IMR-90 (cell line): ENCODE measurements at regions not wholly inside any gene's neighbourhood (a gene's known extent, or its start where the extent isn't known, plus 50 kb on each side); places are given as distances from the start of the nearest gene placed in this dataset.

Experiments
- ATAC-seq: fragments of 200-7000 bp; cut with Tn5 transposase; 2 replicates; pipeline ENCODE4 v1.9.1; 2020; ENCODE audit warnings: low read depth, mild to moderate bottlenecking, moderate library complexity
- BruUV-seq: library from RNA; stranded (reverse); fragments of 400-500 nt; replicated peaks from 2 replicates; lab custom pipeline; 2021; lab: Mats Ljungman, UMichigan
- CTCF ChIA-PET: fragments of 300-600 bp; formaldehyde crosslinking; extraction: SDS; loops from one replicate; lab custom pipeline; 2021; ENCODE audit warnings: antibody characterized with exemption; lab: Yijun Ruan, JAX
- POLR2A ChIA-PET: fragments of 300-600 bp; sonication (Branson Sonifier 250); formaldehyde crosslinking; loops from one replicate; lab custom pipeline; 2022; ENCODE audit warnings: antibody characterized with exemption; ENCODE audit not compliant: unreplicated experiment; lab: Charles Lee
- DNase-seq: peaks from one replicate; pipeline ENCODE4 v3.0.0; 2013
- H2AFZ ChIP-seq: replicated peaks from 2 replicates; pipeline ENCODE3; 2013; ENCODE audit warnings: low read length, mild to moderate bottlenecking; ENCODE audit not compliant: poor library complexity
- H2AK5ac ChIP-seq: 2 replicates; pipeline ENCODE4 v1.6.1; 2013; ENCODE audit warnings: low read depth, low read length, inconsistent platforms
- H2AK9ac ChIP-seq: replicated peaks from 2 replicates; pipeline ENCODE3; 2013; ENCODE audit warnings: mild to moderate bottlenecking, low read depth, low read length, moderate library complexity; ENCODE audit not compliant: poor library complexity
- H2BK120ac ChIP-seq: 2 replicates; pipeline ENCODE4 v1.6.1; 2013; ENCODE audit warnings: low read depth, low read length, inconsistent platforms
- H2BK15ac ChIP-seq: 3 replicates; pipeline ENCODE4 v1.6.1; 2013; ENCODE audit warnings: low read depth, low read length, inconsistent platforms
- H2BK20ac ChIP-seq: 2 replicates; pipeline ENCODE4 v1.6.1; 2013; ENCODE audit warnings: low read depth, mild to moderate bottlenecking, inconsistent platforms, low read length, moderate library complexity
- H2BK5ac ChIP-seq: 2 replicates; pipeline ENCODE4 v1.6.1; 2013; ENCODE audit warnings: mild to moderate bottlenecking, low read depth, low read length, inconsistent platforms; ENCODE audit not compliant: poor library complexity, severe bottlenecking
- H3K14ac ChIP-seq: replicated peaks from 2 replicates; pipeline ENCODE4 v1.6.1; 2013; ENCODE audit warnings: low read depth, low read length, inconsistent platforms
- H3K18ac ChIP-seq: 2 replicates; pipeline ENCODE4 v1.6.1; 2013; ENCODE audit warnings: low read depth, low read length, control low read depth
- H3K23ac ChIP-seq: 2 replicates; pipeline ENCODE4 v1.6.1; 2013; ENCODE audit warnings: low read depth, low read length, inconsistent platforms
- H3K27ac ChIP-seq: 2 replicates; pipeline ENCODE4 v1.5.1; 2013; ENCODE audit warnings: mild to moderate bottlenecking, control low read depth, low read length; ENCODE audit not compliant: insufficient read depth
- H3K27me3 ChIP-seq: 2 replicates; pipeline ENCODE4 v1.6.1; 2013; ENCODE audit warnings: low read length; ENCODE audit not compliant: control insufficient read depth, insufficient read depth
- H3K36me3 ChIP-seq: 2 replicates; pipeline ENCODE4 v1.6.1; 2013; ENCODE audit warnings: low read length, mixed read lengths; ENCODE audit not compliant: control insufficient read depth, insufficient read depth
- H3K4ac ChIP-seq: 2 replicates; pipeline ENCODE4 v1.6.1; 2013; ENCODE audit warnings: low read depth, low read length, inconsistent platforms
- H3K4me1 ChIP-seq: 2 replicates; pipeline ENCODE4 v1.6.1; 2013; ENCODE audit warnings: low read length, mixed read lengths; ENCODE audit not compliant: control insufficient read depth, insufficient read depth
- H3K4me2 ChIP-seq: 2 replicates; pipeline ENCODE4 v1.6.1; 2013; ENCODE audit warnings: low read depth, mild to moderate bottlenecking, control low read depth, low read length, moderate library complexity
- H3K4me3 ChIP-seq: 2 replicates; pipeline ENCODE4 v1.5.1; 2013; ENCODE audit warnings: low read depth, mild to moderate bottlenecking, control low read depth, low read length, moderate library complexity; ENCODE audit not compliant: insufficient read depth
- H3K56ac ChIP-seq: 2 replicates; pipeline ENCODE4 v1.6.1; 2013; ENCODE audit warnings: low read length, inconsistent platforms; ENCODE audit not compliant: insufficient read depth; ENCODE audit errors: extremely low read depth
- H3K79me1 ChIP-seq, 2 experiments: 2 replicates each; pipeline ENCODE4 v1.6.1; 2013; ENCODE audit warnings: low read length in 2 of 2, inconsistent platforms in 1 of 2, low read depth in 1 of 2
- H3K9ac ChIP-seq: 2 replicates; pipeline ENCODE4 v1.6.1; 2013; ENCODE audit warnings: low read depth, low read length, control low read depth
- H3K9me1 ChIP-seq: 2 replicates; pipeline ENCODE4 v1.6.1; 2013; ENCODE audit warnings: low read length, inconsistent platforms; ENCODE audit not compliant: insufficient read depth
- H3K9me3 ChIP-seq: 2 replicates; pipeline ENCODE4 v1.6.1; 2013; ENCODE audit warnings: low read length; ENCODE audit not compliant: control insufficient read depth, insufficient read depth
- H4K20me1 ChIP-seq: 2 replicates; pipeline ENCODE4 v1.6.1; 2013; ENCODE audit warnings: low read length, inconsistent platforms; ENCODE audit not compliant: insufficient read depth
- H4K5ac ChIP-seq: 2 replicates; pipeline ENCODE4 v1.6.1; 2013; ENCODE audit warnings: mild to moderate bottlenecking, low read depth, low read length, control low read depth
- H4K8ac ChIP-seq, 2 experiments: 2 replicates each; pipeline ENCODE4 v1.6.1; 2013; ENCODE audit warnings: low read depth in 2 of 2, low read length in 2 of 2, control low read depth in 1 of 2, inconsistent platforms in 1 of 2
- H4K91ac ChIP-seq: 2 replicates; pipeline ENCODE4 v1.6.1; 2013; ENCODE audit warnings: low read depth, low read length, inconsistent platforms; ENCODE audit not compliant: insufficient read depth
- BHLHE40 ChIP-seq: fragments of 150-350 bp; IDR thresholded peaks from 2 replicates; pipeline ENCODE4 v1.6.1; 2016; ENCODE audit warnings: mild to moderate bottlenecking, low read depth, low read length
- CEBPB ChIP-seq: IDR thresholded peaks from 2 replicates; pipeline ENCODE4 v1.6.1; 2012; ENCODE audit warnings: low read depth, low read length, improper control_type of control experiment
- CHD1 ChIP-seq: IDR thresholded peaks from 2 replicates; pipeline ENCODE4 v1.6.1; 2012; ENCODE audit warnings: low read depth, low read length, improper control_type of control experiment
- CTCF ChIP-seq: conservative IDR thresholded peaks from 2 replicates; pipeline ENCODE4 v1.5.1; 2012; ENCODE audit warnings: mild to moderate bottlenecking, low read depth, low read length, improper control_type of control experiment
- ELK1 ChIP-seq: fragments of 150-350 bp; IDR thresholded peaks from 2 replicates; pipeline ENCODE4 v1.6.1; 2016; ENCODE audit warnings: low read depth, mild to moderate bottlenecking, low read length, moderate library complexity, borderline replicate concordance
- FOS ChIP-seq: fragments of 150-350 bp; IDR thresholded peaks from 2 replicates; pipeline ENCODE4 v1.6.1; 2016; ENCODE audit warnings: low read depth, low read length
- MAFK ChIP-seq: IDR thresholded peaks from 2 replicates; pipeline ENCODE4 v1.6.1; 2012; ENCODE audit warnings: low read depth, low read length, improper control_type of control experiment
- MAZ ChIP-seq: IDR thresholded peaks from 2 replicates; pipeline ENCODE4 v1.6.1; 2012; ENCODE audit warnings: low read depth, mild to moderate bottlenecking, low read length, improper control_type of control experiment, moderate library complexity, borderline replicate concordance
- MXI1 ChIP-seq: IDR thresholded peaks from 2 replicates; pipeline ENCODE4 v1.6.1; 2012; ENCODE audit warnings: low read depth, mild to moderate bottlenecking, low read length, moderate library complexity, borderline replicate concordance
- NFE2L2 ChIP-seq: fragments of 150-350 bp; IDR thresholded peaks from 2 replicates; pipeline ENCODE4 v1.6.1; 2016; ENCODE audit warnings: low read depth, mild to moderate bottlenecking, low read length
- POLR2A ChIP-seq: IDR thresholded peaks from 2 replicates; pipeline ENCODE4 v1.6.1; 2012; ENCODE audit warnings: mild to moderate bottlenecking, low read depth, low read length
- RAD21 ChIP-seq: IDR thresholded peaks from 2 replicates; pipeline ENCODE4 v1.6.1; 2012; ENCODE audit warnings: low read length, improper control_type of control experiment
- RCOR1 ChIP-seq: IDR thresholded peaks from 2 replicates; pipeline ENCODE4 v1.6.1; 2012; ENCODE audit warnings: mild to moderate bottlenecking, low read length, improper control_type of control experiment; ENCODE audit not compliant: insufficient replicate concordance
- RFX5 ChIP-seq: IDR thresholded peaks from 2 replicates; pipeline ENCODE4 v1.8.0; 2012; ENCODE audit warnings: low read depth, mild to moderate bottlenecking, low read length, moderate library complexity
- SMC3 ChIP-seq: fragments of 150-350 bp; IDR thresholded peaks from 2 replicates; pipeline ENCODE4 v1.6.1; 2016; ENCODE audit warnings: low read depth, mild to moderate bottlenecking, antibody characterized with exemption, low read length, moderate library complexity
- USF2 ChIP-seq: fragments of 150-350 bp; IDR thresholded peaks from 2 replicates; pipeline ENCODE4 v1.6.1; 2017; ENCODE audit warnings: mild to moderate bottlenecking, antibody characterized with exemption, low read length, low read depth
- WGBS, 2 experiments: methylation state at CpG; one replicate each; pipeline versions ENCODE4 v1.1.5 to v1.1.7; 2013; ENCODE audit warnings: missing lambda C conversion rate in 2 of 2; ENCODE audit not compliant: insufficient read length in 1 of 2; ENCODE audit errors: extremely low coverage in 2 of 2; 5-methylcytosine and 5-hydroxymethylcytosine counted together
- dilution Hi-C: fragments of 300-500 bp; cut with HindIII; formaldehyde crosslinking; loops from one replicate; pipeline ENCODE4 v1.14.3; 2018; ENCODE audit warnings: low sequenced_read_pairs; ENCODE audit not compliant: unreplicated experiment
- in situ Hi-C: fragments of 300-500 bp; cut with MboI; formaldehyde crosslinking; loops from 3 replicates; pipeline ENCODE4 v1.14.3; 2019; ENCODE audit warnings: low sequenced_read_pairs, inconsistent platforms, mixed read lengths
- intact Hi-C: fragments of 100-400 bp; cut with micrococcal nuclease; formaldehyde crosslinking; loops from 2 replicates; pipeline ENCODE4 v1.10.0; 2022

- H3K56ac ChIP-seq: no peak overlapping the region
- H2AFZ ChIP-seq: no peak overlapping the region
- no peak overlapping the region for H3K4ac ChIP-seq
- CTCF ChIA-PET: interaction anchor here (0.6 kb wide), 1 partner anchor 56 kb away, joined by 3 read pairs; no protein-coding TSS in a partner anchor
- H2AK9ac ChIP-seq: no peak overlapping the region
- H3K4me1 ChIP-seq: no peaks in the 10 kb centered on the region
- H2BK5ac ChIP-seq: no peak overlapping the region
- no peak overlapping the region for H3K9ac ChIP-seq
- H3K79me1 ChIP-seq: no peaks in the 10 kb centered on the region
- no peak overlapping the region for H3K27ac ChIP-seq
- H3K27me3 ChIP-seq: no peaks in the 10 kb centered on the region
- dilution Hi-C loops: no loop called here
- no peak overlapping the region for H3K4me2 ChIP-seq
- no peak overlapping the region for H2AK5ac ChIP-seq
- H2BK15ac ChIP-seq: no peak overlapping the region
- no peak overlapping the region for H3K23ac ChIP-seq
- no peak overlapping the region for H4K91ac ChIP-seq
- H4K8ac ChIP-seq: no peak overlapping the region
- no peak overlapping the region for H2BK20ac ChIP-seq
- H3K4me3 ChIP-seq: no peak overlapping the region
- no peaks in the 10 kb centered on the region for H4K20me1 ChIP-seq
- no CpG with 5 or more reads among the region's 2 CpGs for WGBS, 2 experiments
- POLR2A ChIA-PET: no interaction called here
- H2BK120ac ChIP-seq: no peak overlapping the region
- intact Hi-C loops: no loop called here
- no peak overlapping the region for H3K18ac ChIP-seq
- DNase-seq (no peak), ATAC-seq (no peak)
- no TSS peak for BruUV-seq
- H3K36me3 ChIP-seq: no peaks in the 10 kb centered on the region
- peaks cover 6% of the 10 kb centered on the region; the same call in 1 of the 2 replicates for H3K9me3 ChIP-seq
- H3K14ac ChIP-seq: no peak overlapping the region
- TF ChIP-seq NFE2L2: no peak
- no peak for TF ChIP-seq ELK1
- no peak for TF ChIP-seq SMC3
- no peak for TF ChIP-seq FOS
- no peak for TF ChIP-seq RAD21
- no peak for TF ChIP-seq POLR2A
- TF ChIP-seq CTCF: no peak
- no peak for TF ChIP-seq MAFK
- no peak for TF ChIP-seq CEBPB
- TF ChIP-seq MAZ: no peak
- no peak for TF ChIP-seq MXI1
- TF ChIP-seq CHD1: no peak
- no peak for TF ChIP-seq BHLHE40
- TF ChIP-seq RFX5: no peak
- no peak for TF ChIP-seq USF2
- TF ChIP-seq RCOR1: no peak
- in situ Hi-C loops: no loop called here
- H3K9me1 ChIP-seq: no peaks in the 10 kb centered on the region
- no peak overlapping the region for H4K5ac ChIP-seq
Measured at GRCh38 chr18:70650878-70651277, 362.0 kb downstream of the SOCS6 start.
